ENCODE measurements at regions not wholly inside any gene's neighbourhood (a gene's known extent, or its start where the extent isn't known, plus 50 kb on each side); places are given as distances from the start of the nearest gene placed in this dataset.

- DNase-seq, result no peak
- Mint-ChIP-seq H3K4me1 (peaks cover 33% of the 10 kb centered on the region), H3K27ac (peak overlapping the region; percentile 80)
These were observed 608.5 kb upstream of the MKI67 start for GRCh38 chr10:128734734-128735133.

GRCh38 chr10:128735996-128736395 lies 609.8 kb upstream of the MKI67 start:
- H3K4me3 Mint-ChIP-seq, result no peak overlapping the region
- no peak for TF ChIP-seq CTCF (IDR thresholded peaks at IDR 0.05)
- peaks cover 12% of the 10 kb centered on the region for H3K27me3 Mint-ChIP-seq (ENCODE audit: low read depth, poor library complexity)
- no peak for DNase-seq
- no peaks in the 10 kb centered on the region for H3K36me3 Mint-ChIP-seq (ENCODE audit: low read depth)
- no peaks in the 10 kb centered on the region for H3K9me3 Mint-ChIP-seq
- H3K4me1 Mint-ChIP-seq, result peaks cover 42% of the 10 kb centered on the region
- H3K27ac Mint-ChIP-seq, result no peak overlapping the region

More at GRCh38 chr10:128734734-128735133, 608.5 kb upstream of the MKI67 start:
- no peaks in the 10 kb centered on the region for H3K9me3 Mint-ChIP-seq
- TF ChIP-seq CTCF (IDR thresholded peaks at IDR 0.05), result no peak
- H3K36me3 Mint-ChIP-seq (ENCODE audit: low read depth), result no peaks in the 10 kb centered on the region
- no peak overlapping the region for H3K4me3 Mint-ChIP-seq
- peaks cover 7% of the 10 kb centered on the region for H3K27me3 Mint-ChIP-seq (ENCODE audit: low read depth, poor library complexity)

DNA sequence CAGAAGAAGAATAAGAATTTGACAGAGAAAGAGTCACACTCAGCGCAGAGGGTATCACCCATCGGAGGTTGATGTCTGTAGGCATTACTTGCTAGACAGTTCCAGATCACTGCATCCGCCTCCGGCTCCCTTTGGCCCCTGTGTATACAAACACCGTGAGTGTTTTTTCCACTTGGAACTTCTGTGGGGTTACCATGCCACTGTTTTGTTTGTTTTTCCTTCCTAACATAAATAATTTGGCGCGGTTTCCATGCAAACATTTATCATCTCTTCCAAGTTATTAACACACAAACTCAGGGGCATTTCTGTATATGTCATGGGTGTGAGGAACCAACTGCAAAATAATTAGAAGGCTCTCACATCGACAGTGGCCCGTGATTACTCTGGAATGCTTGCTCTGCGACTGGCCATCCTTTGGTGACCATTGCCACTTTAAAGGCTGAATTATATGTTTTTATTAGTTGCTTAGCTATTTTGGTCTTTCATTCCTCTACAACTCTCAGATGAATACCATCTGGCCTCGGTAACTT lies 612.2 kb upstream of the MKI67 start:
- H3K27me3 Mint-ChIP-seq (ENCODE audit: low read depth, poor library complexity), result peaks cover 6% of the 10 kb centered on the region

GRCh38 chr10:128739930-128740329 lies 613.7 kb upstream of the MKI67 start:
- Mint-ChIP-seq H3K27ac (no peak overlapping the region), H3K9me3 (no peaks in the 10 kb centered on the region), H3K27me3 (ENCODE audit: low read depth, poor library complexity) (peaks cover 9% of the 10 kb centered on the region), H3K36me3 (ENCODE audit: low read depth) (no peaks in the 10 kb centered on the region), H3K4me1 (peaks cover 64% of the 10 kb centered on the region), H3K4me3 (no peak overlapping the region)
- no peak for TF ChIP-seq CTCF (IDR thresholded peaks at IDR 0.05)
- DNase-seq, result no peak

More for the DNA sequence above, 612.2 kb upstream of the MKI67 start:
- no peak for TF ChIP-seq CTCF (IDR thresholded peaks at IDR 0.05)
- H3K4me3 Mint-ChIP-seq, result no peak overlapping the region
- no peaks in the 10 kb centered on the region for H3K9me3 Mint-ChIP-seq
- H3K27ac Mint-ChIP-seq, result no peak overlapping the region
- no peaks in the 10 kb centered on the region for H3K36me3 Mint-ChIP-seq (ENCODE audit: low read depth)
- H3K4me1 Mint-ChIP-seq, result peaks cover 66% of the 10 kb centered on the region
- DNase-seq, result no peak

- Mint-ChIP-seq H3K9me3 (no peaks in the 10 kb centered on the region), H3K36me3 (ENCODE audit: low read depth) (no peaks in the 10 kb centered on the region), H3K4me1 (peaks cover 65% of the 10 kb centered on the region), H3K4me3 (no peak overlapping the region), H3K27ac (peak overlapping the region; percentile 43), H3K27me3 (ENCODE audit: low read depth, poor library complexity) (peaks cover 14% of the 10 kb centered on the region)
- TF ChIP-seq CTCF (IDR thresholded peaks at IDR 0.05), result no peak
- DNase-seq, result no peak
These were observed 615.0 kb upstream of the MKI67 start for GRCh38 chr10:128741180-128741579.

DNA sequence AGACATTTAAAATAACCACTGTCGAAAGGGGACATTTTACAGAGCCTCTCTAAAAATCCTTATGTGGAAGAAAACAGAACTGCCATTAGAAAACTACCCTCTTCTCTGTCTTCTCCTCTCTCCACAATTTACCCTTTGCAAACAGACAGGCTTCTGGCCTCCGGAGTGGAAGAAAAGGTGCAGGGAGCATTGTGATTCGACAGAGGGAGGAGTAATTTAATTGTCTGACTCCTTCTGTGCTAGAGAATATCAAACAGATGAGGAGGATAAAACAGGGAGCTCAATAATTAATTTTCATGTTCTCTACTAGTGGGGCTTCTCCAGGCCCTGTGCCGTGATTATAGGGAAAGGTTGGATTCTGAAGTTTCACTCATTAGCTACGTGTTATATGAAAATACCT lies 615.5 kb upstream of the MKI67 start:
- Mint-ChIP-seq H3K27me3 (ENCODE audit: low read depth, poor library complexity) (peaks cover 14% of the 10 kb centered on the region), H3K9me3 (no peaks in the 10 kb centered on the region), H3K36me3 (ENCODE audit: low read depth) (no peaks in the 10 kb centered on the region), H3K4me1 (peaks cover 63% of the 10 kb centered on the region), H3K4me3 (no peak overlapping the region), H3K27ac (peak overlapping the region; percentile 23)
- no peak for DNase-seq
- no peak for TF ChIP-seq CTCF (IDR thresholded peaks at IDR 0.05)
